Fibroblast of the aortic adventitia (primary cell): ENCODE measurements at regions not wholly inside any gene's neighbourhood (a gene's known extent, or its start where the extent isn't known, plus 50 kb on each side); places are given as distances from the start of the nearest gene placed in this dataset.

Experiments used
- DNase-seq: peaks from one replicate; pipeline ENCODE4 v3.0.0-alpha.2; 2010; ENCODE audit warnings: low read depth
- H3K4me3 ChIP-seq: 2 replicates; pipeline ENCODE4 v1.5.1; 2011; ENCODE audit warnings: low read depth, mild to moderate bottlenecking, control low read depth, low read length, moderate library complexity
- CTCF ChIP-seq: IDR thresholded peaks from 2 replicates; pipeline ENCODE4 v1.5.1; 2011; ENCODE audit warnings: mild to moderate bottlenecking, low read length, control low read depth, inconsistent platforms; ENCODE audit not compliant: insufficient read depth

- no peak for TF ChIP-seq CTCF
- no peak overlapping the region for H3K4me3 ChIP-seq
- DNase-seq, result no peak
Measured at GRCh38 chr18:41713969-41714825, 240.8 kb upstream of the PIK3C3 start.

DNA sequence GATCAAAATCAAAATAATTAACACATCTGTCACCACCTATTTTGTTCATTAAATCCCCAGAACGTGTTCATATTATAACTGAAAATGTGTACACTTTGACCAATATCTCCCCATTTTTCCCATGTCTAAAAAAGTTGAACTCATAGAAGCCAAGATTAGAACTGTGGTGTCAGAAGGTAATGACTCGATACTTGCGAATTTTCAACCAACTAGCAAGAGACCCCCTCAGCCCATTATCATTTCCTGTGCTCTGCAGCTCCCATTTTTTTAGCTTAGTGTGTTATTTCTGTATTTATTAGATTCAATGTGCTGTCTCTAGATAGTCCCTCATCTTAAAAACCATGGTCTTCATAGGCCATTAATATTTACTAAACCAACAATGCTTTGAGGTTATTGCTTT lies 248.7 kb upstream of the PIK3C3 start:
- TF ChIP-seq CTCF, result no peak
- DNase-seq, result no peak
- H3K4me3 ChIP-seq, result no peak overlapping the region

DNA sequence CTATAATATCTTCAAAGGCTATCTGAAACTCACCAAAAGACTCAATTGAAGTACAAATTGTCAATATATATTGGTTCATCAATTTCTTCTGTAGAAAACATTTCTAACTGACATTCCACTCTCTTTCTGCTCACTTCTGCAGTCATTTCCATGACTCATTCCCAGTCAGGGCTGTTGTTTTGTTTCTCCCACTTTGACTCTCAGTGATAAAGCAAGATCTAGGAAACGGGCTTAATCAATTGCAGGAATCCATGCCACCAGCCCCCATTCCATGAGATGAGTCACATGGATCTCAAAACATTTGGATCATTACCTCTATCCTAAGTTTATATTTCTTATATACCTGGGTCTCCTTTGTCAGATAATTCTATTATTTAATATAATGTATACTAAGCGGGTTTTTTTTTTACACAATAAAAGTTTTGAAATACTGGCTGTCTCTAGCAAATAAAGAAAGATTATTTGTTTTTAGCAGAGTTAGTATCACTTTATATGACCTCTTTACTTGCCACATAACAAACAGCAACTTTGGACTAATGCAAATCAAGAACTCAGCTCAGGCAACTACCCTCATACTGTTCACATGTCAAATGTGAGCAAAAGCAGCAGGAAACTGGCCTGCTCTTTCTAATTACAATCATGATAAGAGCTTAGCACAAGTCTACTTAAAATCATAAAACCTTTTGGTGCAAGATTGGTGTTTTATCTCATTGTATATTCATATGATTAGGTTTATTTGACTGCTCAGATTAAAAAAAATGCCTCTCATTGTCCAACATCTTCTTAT lies 251.1 kb upstream of the PIK3C3 start:
- no peak overlapping the region for H3K4me3 ChIP-seq
- TF ChIP-seq CTCF, result no peak
- DNase-seq, result no peak

DNA sequence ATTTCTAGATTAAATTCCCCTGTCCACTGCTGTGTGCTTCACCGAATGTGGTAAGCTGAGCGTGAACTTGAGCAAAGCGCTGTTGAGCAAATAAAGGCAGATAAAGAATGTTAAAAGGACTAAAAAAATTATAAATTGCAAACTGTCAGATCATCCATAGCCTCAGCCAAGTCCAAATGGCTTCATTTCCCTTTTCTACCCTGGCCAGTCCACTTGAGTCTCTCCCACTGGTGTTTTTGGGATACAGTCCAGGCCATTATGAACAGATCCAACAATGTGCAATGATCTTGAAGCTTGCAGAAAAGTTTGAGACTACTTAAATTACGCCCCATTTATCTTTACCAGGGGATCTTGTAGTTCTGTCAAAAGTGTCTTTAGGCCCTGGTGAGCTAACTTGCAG lies 254.6 kb upstream of the PIK3C3 start:
- no peak for TF ChIP-seq CTCF
- no peak for DNase-seq
- H3K4me3 ChIP-seq, result no peak overlapping the region

DNA sequence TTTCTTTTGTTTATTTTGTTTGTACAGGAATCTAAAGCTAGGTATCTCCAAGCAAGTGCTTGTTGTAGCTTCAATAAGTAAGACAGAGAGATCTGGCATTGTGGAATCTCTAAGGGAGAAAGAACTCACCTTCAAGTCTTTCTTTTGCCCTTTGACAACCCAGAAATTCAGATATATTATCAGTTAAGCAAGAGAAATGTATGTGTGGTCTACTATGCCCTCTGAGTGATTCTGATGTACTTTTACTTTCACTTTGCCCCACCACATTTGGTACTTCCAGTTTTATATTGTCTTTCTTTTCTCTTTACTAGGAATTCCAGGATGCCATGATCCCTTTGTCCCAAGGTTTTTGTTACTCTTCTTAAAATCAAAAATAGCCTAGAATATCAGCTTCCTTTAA lies 259.6 kb upstream of the PIK3C3 start:
- TF ChIP-seq CTCF, result no peak
- H3K4me3 ChIP-seq, result no peak overlapping the region
- no peak for DNase-seq

DNA sequence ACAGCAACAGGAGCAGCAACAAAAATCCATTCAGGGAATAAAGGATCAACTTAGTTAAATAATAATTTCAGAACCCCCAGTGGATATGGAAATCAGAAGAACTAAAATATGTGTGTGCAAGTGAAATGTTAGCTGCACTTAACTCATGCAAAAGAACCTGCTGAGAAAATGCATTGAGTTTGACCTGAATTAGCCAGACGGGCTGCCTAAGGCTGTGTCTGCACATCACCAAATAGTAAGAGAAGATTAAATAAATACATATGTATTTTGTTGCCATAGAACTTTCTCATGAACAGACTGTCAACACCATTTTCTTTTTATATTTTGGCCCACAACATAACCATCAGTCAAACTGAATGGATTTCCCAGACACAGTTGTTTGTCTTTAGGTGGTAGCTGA lies 262.0 kb upstream of the PIK3C3 start:
- no peak for DNase-seq
- TF ChIP-seq CTCF, result no peak

More for the DNA sequence above, 262.0 kb upstream of the PIK3C3 start:
- H3K4me3 ChIP-seq, result no peak overlapping the region
